ENCODE measurements at regions not wholly inside any gene's neighbourhood (a gene's known extent, or its start where the extent isn't known, plus 50 kb on each side); places are given as distances from the start of the nearest gene placed in this dataset.

- no peak for DNase-seq (ENCODE audit: low spot score)
Observed at GRCh38 chr6:105850261-105851112, 235.6 kb upstream of the PRDM1 start.

- no peak for DNase-seq (ENCODE audit: low spot score)
Observed at GRCh38 chr6:105849746-105850145, 236.4 kb upstream of the PRDM1 start.

GRCh38 chr6:105847433-105847832, 238.7 kb upstream of the PRDM1 start:
- no peak for DNase-seq (ENCODE audit: low spot score)

DNA sequence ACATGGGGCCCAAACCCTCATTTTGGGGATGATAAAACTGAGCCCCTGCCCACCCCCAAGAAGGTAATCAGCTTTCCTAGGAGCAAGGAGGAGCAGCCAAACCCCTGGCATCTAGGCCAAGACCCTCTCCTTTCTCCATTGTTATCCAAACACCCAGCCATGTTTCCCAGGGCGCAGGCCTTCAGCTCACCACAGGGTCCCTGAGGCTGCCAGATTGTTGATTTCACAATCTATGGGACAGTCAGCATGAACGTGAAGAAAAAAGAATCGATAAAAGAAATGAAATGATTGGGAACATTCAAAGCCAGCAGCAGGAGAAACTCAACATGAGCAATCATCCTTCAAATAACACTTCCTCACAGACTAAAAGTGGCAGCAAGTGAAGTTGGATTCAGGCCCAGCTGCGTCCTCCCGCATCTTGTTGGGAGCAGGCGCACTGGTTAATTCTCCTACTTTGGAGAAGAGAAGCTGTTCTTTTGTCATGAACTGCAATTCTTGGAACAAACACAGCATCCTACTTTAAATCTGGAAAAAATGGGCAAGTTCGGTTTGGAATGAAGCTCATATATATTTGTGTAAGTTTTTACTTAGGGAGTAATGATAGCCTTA, 241.8 kb upstream of the PRDM1 start:
- DNase-seq (ENCODE audit: low spot score): no peak

GRCh38 chr6:105839266-105839665, 246.9 kb upstream of the PRDM1 start:
- no peak for DNase-seq (ENCODE audit: low spot score)

DNA sequence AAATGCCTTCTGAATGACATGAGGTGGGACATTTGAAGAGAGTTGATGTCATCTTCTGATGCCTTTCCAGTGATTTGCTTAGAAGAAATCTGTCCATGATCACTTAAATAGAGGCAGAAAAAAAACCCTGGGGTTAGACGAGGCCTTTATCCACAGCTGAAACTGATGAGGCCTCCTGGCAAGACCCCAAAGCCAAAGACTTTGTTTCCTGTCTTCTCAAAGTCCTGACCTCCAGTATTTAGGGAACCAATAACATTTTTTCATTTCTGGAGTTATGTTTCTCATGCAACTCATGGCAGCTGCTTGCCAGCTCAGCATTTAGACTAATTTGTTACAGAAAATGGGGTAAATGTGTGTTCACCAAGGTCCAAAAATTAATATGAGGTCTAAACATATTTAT, 248.0 kb upstream of the PRDM1 start:
- no peak for DNase-seq (ENCODE audit: low spot score)

- DNase-seq (ENCODE audit: low spot score): no peak
Observed at GRCh38 chr6:105836889-105837288, 249.2 kb upstream of the PRDM1 start.

- DNase-seq (ENCODE audit: low spot score): no peak
Observed at GRCh38 chr6:105836379-105836778, 249.8 kb upstream of the PRDM1 start.

DNA sequence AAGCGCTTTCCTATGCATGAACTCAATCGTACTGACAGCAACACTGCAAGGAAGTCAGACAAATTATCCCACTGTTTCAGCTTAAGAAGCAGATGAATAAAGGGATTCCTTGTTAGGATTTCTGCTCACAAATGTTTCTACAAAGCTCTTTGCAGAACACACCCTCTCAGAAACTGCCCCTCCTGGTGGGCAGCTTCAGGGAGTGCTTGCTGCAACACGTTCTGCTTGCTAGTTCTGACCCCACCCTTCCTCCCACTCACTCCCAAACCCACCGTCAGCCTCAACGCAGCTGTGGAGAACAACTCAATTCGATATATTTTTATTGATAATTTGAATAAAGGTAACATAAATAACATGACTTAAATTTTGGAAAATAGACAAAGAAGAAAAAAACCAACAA, 250.8 kb upstream of the PRDM1 start:
- DNase-seq (ENCODE audit: low spot score): peak; percentile 63

- no peak for DNase-seq (ENCODE audit: low spot score)
Observed at GRCh38 chr6:105833959-105834947, 251.9 kb upstream of the PRDM1 start.

GRCh38 chr6:105832313-105832761, 253.8 kb upstream of the PRDM1 start:
- DNase-seq (ENCODE audit: low spot score): peak; percentile 21

DNA sequence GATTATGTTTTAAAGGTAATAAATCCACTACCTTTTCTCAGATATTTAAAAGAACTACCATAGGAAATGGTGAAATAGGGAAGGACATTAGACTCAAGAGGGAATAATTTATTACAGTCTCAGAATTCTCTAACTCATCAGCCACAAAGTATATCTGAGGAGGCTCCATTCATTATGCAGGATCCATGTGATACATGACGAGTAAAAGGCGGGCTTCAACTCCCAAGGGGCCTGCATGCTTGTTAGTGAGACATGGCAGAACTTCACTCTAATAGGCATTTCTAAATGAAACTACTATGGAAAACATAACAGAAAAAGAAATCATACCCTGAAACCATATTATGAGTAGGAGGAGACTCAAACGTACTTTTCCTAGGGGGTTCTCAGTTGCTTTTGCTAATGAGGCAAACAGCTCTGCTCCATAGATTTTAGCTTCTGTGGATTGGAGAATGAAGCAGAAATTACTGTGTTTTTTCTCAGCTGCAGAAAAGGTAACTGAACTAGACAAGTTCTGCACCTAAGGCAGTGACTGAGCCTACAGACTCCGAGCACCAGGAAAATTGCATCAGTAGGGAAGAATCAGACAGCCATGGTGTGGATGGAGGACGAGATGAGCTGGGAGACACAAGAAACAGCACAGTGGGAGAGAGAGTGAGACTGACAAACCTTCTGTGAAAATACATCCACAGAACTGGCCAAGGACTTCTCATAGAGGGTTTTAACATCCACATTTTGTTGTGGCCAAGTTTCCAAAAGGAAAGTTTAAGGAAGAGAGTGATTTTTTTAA, 254.6 kb upstream of the PRDM1 start:
- DNase-seq (ENCODE audit: low spot score): no peak

GRCh38 chr6:105825210-105825609, 260.9 kb upstream of the PRDM1 start:
- no peak for DNase-seq (ENCODE audit: low spot score)

DNA sequence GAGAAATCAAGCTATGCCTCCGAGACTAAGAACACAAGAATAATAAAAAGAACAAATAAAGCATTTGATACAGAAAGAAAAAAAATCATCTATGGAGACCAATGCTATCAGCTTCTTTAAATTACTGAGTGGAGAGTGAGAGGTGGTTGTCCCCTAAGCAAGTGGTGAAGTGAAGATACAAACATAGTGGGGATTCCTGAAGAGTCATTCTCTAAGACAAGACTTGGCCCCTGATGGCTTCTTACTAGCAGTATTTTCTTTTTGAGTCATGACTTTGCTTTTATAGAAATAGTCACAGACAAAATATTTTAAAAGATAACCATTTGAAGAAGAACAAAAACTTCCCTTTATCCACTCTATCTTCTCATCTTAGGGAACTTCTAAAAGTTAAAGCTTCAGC, 261.4 kb upstream of the PRDM1 start:
- no peak for DNase-seq (ENCODE audit: low spot score)

DNA sequence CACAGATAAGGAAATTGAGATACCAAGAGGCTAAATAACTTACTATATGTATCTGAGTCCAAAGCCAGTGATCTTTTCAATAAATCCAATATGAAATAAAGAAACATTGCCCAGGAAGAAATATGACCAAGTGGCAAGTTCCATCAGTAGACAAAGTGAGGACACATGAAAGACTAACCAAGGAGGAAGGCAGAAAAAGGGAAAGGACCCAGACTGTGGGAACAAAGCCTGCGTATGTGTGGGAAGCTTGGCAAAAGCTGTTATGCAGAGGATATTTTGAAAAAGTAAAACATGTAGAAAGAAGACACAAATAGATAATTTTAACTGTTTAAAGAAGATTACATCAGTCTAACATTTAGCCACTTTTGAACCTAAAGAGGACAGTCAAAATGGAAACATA, 264.4 kb upstream of the PRDM1 start:
- DNase-seq (ENCODE audit: low spot score): no peak

DNA sequence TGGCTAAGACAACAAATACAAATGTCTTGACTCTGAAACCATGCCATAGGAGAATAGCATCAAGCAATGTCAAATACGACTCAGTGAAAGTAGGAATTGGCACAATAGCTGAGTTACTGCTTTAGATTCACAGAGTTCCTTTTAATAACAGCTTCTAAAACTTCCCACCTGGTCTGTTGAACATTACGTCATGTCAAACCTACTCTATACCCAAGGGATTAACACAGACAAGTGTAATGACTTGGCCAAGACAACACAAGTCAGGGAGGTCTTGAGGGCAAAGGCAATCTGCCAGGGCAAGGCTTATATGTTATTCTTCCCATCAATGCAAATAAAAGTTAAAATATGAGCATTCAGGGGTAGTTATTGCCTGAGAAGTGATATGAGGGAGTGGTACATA, 265.1 kb upstream of the PRDM1 start:
- no peak for DNase-seq (ENCODE audit: low spot score)

DNA sequence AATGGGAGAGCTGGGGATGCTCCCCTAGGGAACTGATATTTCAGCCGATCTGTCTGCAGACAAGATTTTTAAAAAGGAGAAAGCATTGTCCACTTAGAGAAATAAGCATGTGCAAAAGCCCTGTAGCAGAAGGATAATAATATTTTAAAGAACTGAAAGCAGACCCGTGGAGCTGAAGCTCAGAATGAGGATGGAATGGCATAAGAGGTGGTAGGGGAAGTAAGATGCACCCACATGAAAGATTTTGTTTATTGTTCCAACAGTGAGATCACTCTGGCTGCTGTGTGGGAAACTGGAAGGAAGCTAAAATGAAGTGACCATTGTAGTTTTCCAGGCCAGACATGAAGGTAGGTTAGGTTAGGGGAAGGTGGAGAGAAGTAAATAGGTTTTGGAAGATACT, 266.4 kb upstream of the PRDM1 start:
- DNase-seq (ENCODE audit: low spot score): no peak

DNA sequence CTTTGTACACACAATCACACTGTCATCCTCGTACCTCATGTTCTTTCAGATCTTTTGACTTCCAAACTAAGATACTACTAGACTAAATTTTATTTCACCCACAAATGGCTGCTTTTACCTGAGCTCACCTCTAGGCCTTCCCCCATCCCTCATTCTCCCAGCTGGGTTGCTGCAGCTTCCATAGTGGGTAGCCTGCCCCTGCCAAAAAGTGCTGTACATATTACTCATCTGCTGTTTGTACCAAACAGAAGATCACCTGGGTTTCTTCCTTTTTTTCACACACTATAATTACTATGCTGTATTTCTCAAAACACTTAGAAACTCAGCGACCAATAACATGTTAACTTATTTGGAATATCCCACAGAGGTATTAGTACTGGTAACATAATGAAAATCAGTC, 267.6 kb upstream of the PRDM1 start:
- no peak for DNase-seq (ENCODE audit: low spot score)

- DNase-seq (ENCODE audit: low spot score): no peak
Observed at GRCh38 chr6:105817961-105818360, 268.2 kb upstream of the PRDM1 start.

DNA sequence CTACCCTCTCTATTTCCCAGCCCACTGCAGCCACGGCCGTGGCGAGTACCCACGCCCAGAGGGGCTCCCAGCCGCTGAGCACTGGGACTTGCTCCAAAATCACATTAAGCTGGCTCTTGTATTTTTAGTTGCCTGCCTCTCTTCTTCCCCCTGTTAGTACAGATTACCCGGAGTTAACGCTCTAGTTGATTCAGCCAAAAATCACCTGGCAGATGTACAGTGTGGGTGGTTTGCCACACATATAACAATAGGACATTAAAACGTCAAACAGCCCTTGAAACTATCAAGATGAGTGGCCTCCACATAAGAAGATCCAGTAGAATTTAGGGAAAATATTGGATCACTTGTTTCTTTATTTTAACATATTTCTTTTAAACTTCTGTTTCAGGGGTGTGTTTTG, 268.8 kb upstream of the PRDM1 start:
- DNase-seq (ENCODE audit: low spot score): no peak

- no peak for DNase-seq (ENCODE audit: low spot score)
Observed at GRCh38 chr6:105816847-105817246, 269.3 kb upstream of the PRDM1 start.
